GM12892 (cell line): ENCODE measurements at regions not wholly inside any gene's neighbourhood (a gene's known extent, or its start where the extent isn't known, plus 50 kb on each side); places are given as distances from the start of the nearest gene placed in this dataset.

Source experiments
- DNase-seq: peaks from one replicate; pipeline ENCODE4 v3.0.0; 2011; ENCODE audit not compliant: insufficient read length
- FAIRE-seq: peaks from 2 replicates; lab custom pipeline; 2011; peaks lifted over from hg19 to GRCh38; lab: Jason Lieb, UNC
- POLR2A ChIP-seq: IDR thresholded peaks from 2 replicates; pipeline ENCODE4 v1.6.1; 2011; ENCODE audit warnings: low read depth, low read length, control low read depth
- POLR2AphosphoS5 ChIP-seq: IDR thresholded peaks from 2 replicates; pipeline ENCODE4 v1.6.1; 2011; ENCODE audit warnings: low read depth, low read length, control low read depth
- TAF1 ChIP-seq: IDR thresholded peaks from 2 replicates; pipeline ENCODE4 v1.6.1; 2011; ENCODE audit warnings: low read depth, mild to moderate bottlenecking, control low read depth, low read length, borderline replicate concordance

DNA sequence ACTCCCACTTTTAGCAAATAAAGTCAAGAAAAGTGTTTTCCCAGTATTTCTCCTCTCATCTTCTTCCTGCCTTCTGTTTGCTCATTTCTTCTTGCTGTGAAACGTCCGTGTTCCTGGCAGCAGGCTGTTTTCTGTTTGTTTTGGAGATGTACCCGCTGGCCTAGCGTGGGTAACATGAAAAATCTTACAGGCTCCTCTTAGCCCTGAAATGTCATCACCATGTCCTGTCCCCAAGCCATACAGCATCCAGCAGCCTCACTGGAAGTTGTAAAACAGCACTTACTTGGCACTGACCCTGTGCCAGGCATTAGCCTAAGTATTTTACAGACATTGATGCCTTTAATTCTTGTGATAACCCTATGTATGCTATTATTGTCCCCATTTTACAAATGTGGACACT is 371.1 kb downstream of the FOXA2 start:
- FAIRE-seq = no peak
- no peak for TF ChIP-seq POLR2AphosphoS5
- TF ChIP-seq POLR2A = no peak
- no peak for TF ChIP-seq TAF1
- no peak for DNase-seq

DNA sequence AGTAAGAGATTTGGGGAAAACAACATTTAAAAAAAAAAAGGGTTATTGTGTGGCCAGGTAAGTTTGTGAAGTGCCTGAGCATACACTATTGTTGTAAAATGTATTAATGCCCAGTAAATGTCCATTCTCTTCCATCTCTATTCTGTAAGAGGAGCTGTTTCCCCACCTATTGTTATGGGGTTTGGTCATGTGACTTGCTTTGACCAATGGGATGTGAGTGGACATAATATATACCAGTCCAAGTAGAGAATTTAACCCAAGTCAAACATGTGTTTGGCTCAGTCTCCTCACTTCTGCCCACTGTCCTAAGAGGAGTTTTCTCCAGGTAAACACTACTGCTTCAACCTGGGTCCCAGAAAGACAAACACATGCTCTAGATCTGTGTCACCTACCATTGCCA is 377.1 kb downstream of the FOXA2 start:
- TF ChIP-seq POLR2AphosphoS5 = no peak
- FAIRE-seq (no peak), DNase-seq (no peak)

- TF ChIP-seq POLR2A (no peak), POLR2AphosphoS5 (no peak), TAF1 (no peak)
- no peak for DNase-seq
- no peak for FAIRE-seq
Measured at GRCh38 chr20:22204801-22205200, 379.6 kb downstream of the FOXA2 start.

DNA sequence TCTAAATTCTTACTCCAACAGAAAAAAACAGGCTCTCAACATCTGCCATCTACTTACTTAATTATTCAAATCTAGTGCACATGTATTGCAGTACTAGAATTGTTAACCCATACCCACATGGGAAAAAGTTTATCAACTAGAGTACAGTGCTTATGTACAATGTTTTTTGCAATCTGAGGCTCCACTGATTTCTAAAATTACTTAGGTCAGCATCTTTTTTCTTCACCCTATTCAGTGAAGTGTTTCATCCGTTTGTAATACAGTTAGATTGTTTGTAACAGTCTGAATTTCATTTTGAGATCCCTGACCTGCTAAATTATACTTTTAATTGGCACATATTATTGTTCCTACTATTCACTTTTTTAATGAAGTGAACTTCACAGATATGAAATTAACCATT is 402.2 kb downstream of the FOXA2 start:
- DNase-seq = no peak
- no peak for FAIRE-seq
- no peak for TF ChIP-seq TAF1
- no peak for TF ChIP-seq POLR2AphosphoS5
- TF ChIP-seq POLR2A = no peak

DNA sequence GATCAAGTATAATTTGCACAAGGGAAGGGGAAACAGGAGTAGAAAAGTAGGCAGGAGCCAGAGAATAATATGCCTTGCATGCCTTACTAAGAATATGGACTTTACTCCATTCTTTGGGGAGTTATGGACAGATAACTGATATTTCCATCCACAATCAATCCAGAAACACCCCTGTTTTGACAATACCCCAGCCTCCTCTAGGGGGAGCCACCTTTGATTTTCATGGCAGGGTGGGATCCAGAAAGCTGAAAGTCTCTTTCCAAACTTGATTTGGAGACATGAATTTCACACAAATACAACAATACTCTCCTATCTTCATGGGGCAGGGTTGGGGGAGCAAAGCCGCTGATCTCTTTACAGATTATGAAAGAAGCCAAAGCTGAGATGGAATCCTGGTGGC is 404.1 kb downstream of the FOXA2 start:
- TF ChIP-seq POLR2AphosphoS5 = no peak
- FAIRE-seq (no peak), DNase-seq (no peak)

GRCh38 chr20:22160101-22160652 is 424.2 kb downstream of the FOXA2 start:
- FAIRE-seq (no peak), DNase-seq (no peak)
- TF ChIP-seq TAF1 = no peak
- no peak for TF ChIP-seq POLR2A

DNA sequence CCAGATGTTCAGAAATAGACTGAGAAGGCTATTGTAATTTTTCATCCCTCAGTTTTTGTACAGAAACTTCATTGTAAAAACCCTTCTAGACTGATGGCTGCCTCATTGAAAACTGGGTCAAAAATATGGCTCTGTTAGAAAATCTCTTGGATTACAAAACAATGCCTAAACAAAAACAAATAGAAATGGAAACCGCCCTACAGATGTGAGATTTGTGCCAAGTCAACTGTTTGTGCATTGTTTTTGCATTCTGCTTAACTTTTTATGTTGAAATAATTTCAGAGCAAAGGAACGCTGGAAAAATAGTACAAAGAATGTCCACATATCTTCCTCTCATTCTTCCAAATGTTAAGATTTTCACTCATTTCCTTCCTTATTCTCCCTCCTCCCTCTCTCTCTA is 425.1 kb downstream of the FOXA2 start:
- DNase-seq (no peak), FAIRE-seq (no peak)
- TF ChIP-seq POLR2A (no peak), POLR2AphosphoS5 (no peak), TAF1 (no peak)

DNA sequence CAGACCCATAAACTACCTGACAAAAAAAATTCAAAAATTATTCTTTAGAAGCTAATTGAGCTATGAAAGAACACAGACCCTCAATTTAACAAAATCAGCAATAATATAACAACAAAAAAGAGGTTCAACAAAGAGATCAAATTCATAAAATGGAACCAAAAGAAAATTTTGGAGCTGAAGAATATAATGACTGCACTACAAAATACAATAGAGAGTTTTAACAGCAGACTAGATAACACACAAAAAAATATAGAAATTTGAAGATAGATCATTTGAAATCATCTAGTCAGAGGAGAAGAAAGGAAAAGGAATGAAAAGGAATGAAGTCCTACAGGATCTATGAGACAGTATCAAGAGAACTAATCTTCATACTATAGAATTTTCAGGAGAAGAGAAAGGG is 422.1 kb downstream of the PAX1 start:
- no peak for TF ChIP-seq POLR2A
- TF ChIP-seq TAF1 = no peak
- no peak for TF ChIP-seq POLR2AphosphoS5
- DNase-seq (no peak), FAIRE-seq (no peak)

- DNase-seq = no peak
- no peak for TF ChIP-seq TAF1
- TF ChIP-seq POLR2A = no peak
- no peak for TF ChIP-seq POLR2AphosphoS5
- no peak for FAIRE-seq
Measured at GRCh38 chr20:22106308-22106938, 401.0 kb downstream of the PAX1 start.

GRCh38 chr20:22101606-22102005 is 396.1 kb downstream of the PAX1 start:
- DNase-seq = no peak
- TF ChIP-seq POLR2A (no peak), POLR2AphosphoS5 (no peak), TAF1 (no peak)
- no peak for FAIRE-seq

GRCh38 chr20:22100686-22101085 is 395.2 kb downstream of the PAX1 start:
- TF ChIP-seq POLR2AphosphoS5 (no peak), POLR2A (no peak), TAF1 (no peak)
- DNase-seq (no peak), FAIRE-seq (no peak)

DNA sequence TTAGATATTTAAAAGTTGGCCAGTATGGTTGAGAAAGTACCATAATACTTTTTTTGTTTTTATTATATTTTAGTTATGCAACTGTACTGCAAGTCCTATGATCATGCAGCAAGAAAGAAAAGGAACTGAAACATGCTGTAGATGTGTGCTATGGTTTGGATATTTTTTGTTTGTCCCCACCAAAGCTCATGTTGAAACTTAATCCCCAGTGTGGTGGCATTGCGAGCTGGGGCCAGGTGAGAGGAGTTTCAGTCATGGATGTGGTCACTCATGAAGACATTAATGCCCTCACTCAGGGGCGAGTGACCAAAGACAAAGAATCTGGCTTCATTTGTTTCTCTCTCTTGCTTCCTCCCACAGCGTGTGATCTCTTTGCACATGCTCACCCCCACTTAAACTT is 393.9 kb downstream of the PAX1 start:
- FAIRE-seq (no peak), DNase-seq (no peak)
- no peak for TF ChIP-seq POLR2A
- no peak for TF ChIP-seq POLR2AphosphoS5
- no peak for TF ChIP-seq TAF1

- TF ChIP-seq POLR2AphosphoS5 = no peak
- no peak for TF ChIP-seq POLR2A
- no peak for TF ChIP-seq TAF1
- DNase-seq (no peak), FAIRE-seq (no peak)
Measured at GRCh38 chr20:22098511-22098910, 393.0 kb downstream of the PAX1 start.

DNA sequence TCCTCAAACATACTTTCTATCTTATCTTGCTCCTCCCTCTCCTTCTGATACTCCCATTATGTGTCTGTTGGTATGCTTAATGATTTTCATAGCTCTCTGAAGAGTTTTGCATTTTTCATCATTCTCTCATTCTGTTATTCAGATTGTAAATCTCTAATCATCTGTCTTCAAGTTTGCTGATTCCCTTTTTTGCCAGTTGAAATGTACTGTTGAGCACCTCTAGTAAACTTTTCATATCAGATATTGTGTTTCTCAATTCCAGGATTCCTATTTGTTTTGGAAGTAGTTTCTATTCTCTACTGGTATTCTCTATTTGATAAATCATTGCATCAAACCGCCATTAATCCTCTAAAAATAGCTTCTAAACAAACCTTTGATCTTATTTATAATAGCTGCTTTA is 387.7 kb downstream of the PAX1 start:
- TF ChIP-seq POLR2AphosphoS5 (no peak), TAF1 (no peak), POLR2A (no peak)
- FAIRE-seq = no peak
- DNase-seq = no peak
